ENCODE measurements at regions not wholly inside any gene's neighbourhood (a gene's known extent, or its start where the extent isn't known, plus 50 kb on each side); places are given as distances from the start of the nearest gene placed in this dataset.

GRCh38 chr22:44610071-44610470 lies 91.9 kb upstream of the PRR5 start:
- DNase-seq: no peak

- no peak for DNase-seq
These were observed 92.5 kb upstream of the PRR5 start for GRCh38 chr22:44609400-44609988.

- no peak for DNase-seq
These were observed 93.2 kb upstream of the PRR5 start for GRCh38 chr22:44608597-44609399.

- no peak for DNase-seq
These were observed 95.9 kb upstream of the PRR5 start for GRCh38 chr22:44606126-44606525.

- no peak for DNase-seq
These were observed 96.5 kb upstream of the PRR5 start for GRCh38 chr22:44605486-44605885.

GRCh38 chr22:44604991-44605390 lies 97.0 kb upstream of the PRR5 start:
- no peak for DNase-seq

- no peak for DNase-seq
These were observed 97.5 kb upstream of the PRR5 start for GRCh38 chr22:44604455-44604854.

GRCh38 chr22:44603767-44604166 lies 98.2 kb upstream of the PRR5 start:
- DNase-seq: no peak

GRCh38 chr22:44601725-44602124 lies 100.3 kb upstream of the PRR5 start:
- no peak for DNase-seq

- DNase-seq: no peak
These were observed 100.8 kb upstream of the PRR5 start for GRCh38 chr22:44601189-44601588.

- DNase-seq: no peak
These were observed 101.7 kb upstream of the PRR5 start for GRCh38 chr22:44600207-44600785.

- no peak for DNase-seq
These were observed 101.6 kb upstream of the RTL6 start for GRCh38 chr22:44599500-44600140.

GRCh38 chr22:44599084-44599483 lies 101.1 kb upstream of the RTL6 start:
- DNase-seq: no peak

GRCh38 chr22:44597616-44598015 lies 99.6 kb upstream of the RTL6 start:
- no peak for DNase-seq

GRCh38 chr22:44596396-44597125 lies 98.5 kb upstream of the RTL6 start:
- no peak for DNase-seq

GRCh38 chr22:44595841-44596341 lies 97.9 kb upstream of the RTL6 start:
- DNase-seq: no peak

- DNase-seq: no peak
These were observed 96.9 kb upstream of the RTL6 start for GRCh38 chr22:44594951-44595350.

- DNase-seq: no peak
These were observed 94.8 kb upstream of the RTL6 start for GRCh38 chr22:44592824-44593148.

GRCh38 chr22:44592126-44592823 lies 94.2 kb upstream of the RTL6 start:
- DNase-seq: no peak

- DNase-seq: no peak
These were observed 93.2 kb upstream of the RTL6 start for GRCh38 chr22:44591146-44591790.

GRCh38 chr22:44590291-44590690 lies 92.3 kb upstream of the RTL6 start:
- DNase-seq: no peak

- DNase-seq: no peak
These were observed 91.8 kb upstream of the RTL6 start for GRCh38 chr22:44589831-44590230.
